HG03432 (cell line): ENCODE measurements at regions not wholly inside any gene's neighbourhood (a gene's known extent, or its start where the extent isn't known, plus 50 kb on each side); places are given as distances from the start of the nearest gene placed in this dataset.
"Not testable (repeated sequence)": the region's sequence is repeated elsewhere in the genome, so short reads cannot be mapped to it uniquely, and the experiment has no call there.

Experiments
- ATAC-seq: cut with Tn5 transposase; IDR thresholded peaks from one replicate; pipeline ENCODE4 v1.9.1; 2021; ENCODE audit warnings: mild to moderate bottlenecking, moderate library complexity; ENCODE audit not compliant: unreplicated experiment

GRCh38 chrX:89539150-89539549 is 382.6 kb upstream of the TGIF2LX start:
- ATAC-seq, result not testable (repeated sequence)

GRCh38 chrX:89557146-89557545 is 364.6 kb upstream of the TGIF2LX start:
- ATAC-seq, result not testable (repeated sequence)

GRCh38 chrX:89562079-89562478 is 359.6 kb upstream of the TGIF2LX start:
- not testable (repeated sequence) for ATAC-seq

GRCh38 chrX:89563107-89563506 is 358.6 kb upstream of the TGIF2LX start:
- not testable (repeated sequence) for ATAC-seq

GRCh38 chrX:89567787-89568186 is 353.9 kb upstream of the TGIF2LX start:
- ATAC-seq, result not testable (repeated sequence)

GRCh38 chrX:89581868-89582267 is 339.8 kb upstream of the TGIF2LX start:
- not testable (repeated sequence) for ATAC-seq

- ATAC-seq, result not testable (repeated sequence)
Observed at GRCh38 chrX:89631858-89632257, 289.9 kb upstream of the TGIF2LX start.

- not testable (repeated sequence) for ATAC-seq
Observed at GRCh38 chrX:89635887-89636286, 285.8 kb upstream of the TGIF2LX start.

- ATAC-seq, result not testable (repeated sequence)
Observed at GRCh38 chrX:89658662-89659061, 263.0 kb upstream of the TGIF2LX start.

GRCh38 chrX:89706481-89706880 is 215.2 kb upstream of the TGIF2LX start:
- ATAC-seq, result not testable (repeated sequence)

GRCh38 chrX:89707363-89707927 is 214.3 kb upstream of the TGIF2LX start:
- not testable (repeated sequence) for ATAC-seq

GRCh38 chrX:89734367-89734766 is 187.3 kb upstream of the TGIF2LX start:
- ATAC-seq, result not testable (repeated sequence)

- ATAC-seq, result not testable (repeated sequence)
Observed at GRCh38 chrX:89756466-89756865, 165.2 kb upstream of the TGIF2LX start.

GRCh38 chrX:89757767-89758166 is 163.9 kb upstream of the TGIF2LX start:
- ATAC-seq, result not testable (repeated sequence)

- ATAC-seq, result not testable (repeated sequence)
Observed at GRCh38 chrX:89759076-89759685, 162.5 kb upstream of the TGIF2LX start.

- not testable (repeated sequence) for ATAC-seq
Observed at GRCh38 chrX:89771639-89772038, 150.1 kb upstream of the TGIF2LX start.

- ATAC-seq, result not testable (repeated sequence)
Observed at GRCh38 chrX:89811440-89811839, 110.3 kb upstream of the TGIF2LX start.

- ATAC-seq, result not testable (repeated sequence)
Observed at GRCh38 chrX:89839723-89840122, 82.0 kb upstream of the TGIF2LX start.

- peak; percentile 82 for ATAC-seq
Observed at GRCh38 chrX:89871662-89872061, 50.0 kb upstream of the TGIF2LX start.
